NCI-H82 (cell line): ENCODE measurements at regions not wholly inside any gene's neighbourhood (a gene's known extent, or its start where the extent isn't known, plus 50 kb on each side); places are given as distances from the start of the nearest gene placed in this dataset.

Experiments
- DNase-seq: peaks from one replicate; lab custom pipeline; 2025; lab: John Stamatoyannopoulos, UW

DNA sequence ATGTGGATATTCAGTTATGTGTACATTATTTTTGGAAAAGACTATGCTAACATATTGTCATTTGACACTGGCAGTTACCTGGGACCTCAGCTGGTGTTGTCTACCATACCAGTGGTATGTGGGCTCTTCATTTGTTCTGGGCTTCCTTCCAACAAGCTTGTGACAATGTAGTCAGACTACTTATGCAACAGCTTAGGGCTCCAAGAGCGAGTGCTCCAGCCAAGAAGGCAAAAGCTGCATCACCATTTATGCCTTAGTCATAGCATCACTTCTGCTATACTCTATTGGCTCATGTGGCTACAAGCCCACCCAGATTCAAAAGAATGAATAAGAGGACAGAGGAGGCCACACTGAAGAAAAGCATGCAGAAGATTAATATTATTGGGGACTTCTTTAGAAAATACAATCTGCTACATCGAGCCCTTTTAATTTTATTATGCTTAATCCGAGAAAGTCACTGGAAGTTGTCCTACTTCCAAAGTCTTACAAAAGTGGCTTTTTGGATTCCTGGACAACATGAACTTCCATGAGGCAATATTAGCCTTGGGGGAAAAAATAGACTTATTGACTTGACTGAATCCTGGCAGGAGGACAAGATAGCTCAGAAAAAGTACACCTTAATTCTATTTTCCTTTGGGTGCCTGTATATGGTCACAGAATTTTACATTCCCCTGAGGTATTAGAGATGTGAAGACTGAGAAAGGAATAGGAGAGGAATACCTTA, 529.4 kb upstream of the HTR2A start:
- DNase-seq, result no peak

DNA sequence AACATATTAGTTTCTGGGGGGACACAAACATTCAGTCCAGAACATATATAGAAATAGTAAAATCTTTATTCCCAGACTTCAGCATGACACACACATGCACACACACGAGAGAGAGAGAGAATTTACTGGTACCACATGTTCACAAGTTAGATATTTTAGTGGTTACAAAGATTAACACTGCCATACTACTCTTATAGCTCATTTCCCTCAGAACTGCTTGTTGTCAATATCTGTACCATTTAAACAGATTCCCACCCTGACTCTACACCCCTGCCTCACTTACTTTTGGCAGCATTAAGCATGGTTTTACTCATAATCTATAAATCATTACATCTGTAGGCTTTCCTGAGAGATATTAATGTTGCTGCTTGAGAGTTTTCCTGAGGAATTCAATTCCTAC, 524.7 kb upstream of the HTR2A start:
- DNase-seq, result no peak

DNA sequence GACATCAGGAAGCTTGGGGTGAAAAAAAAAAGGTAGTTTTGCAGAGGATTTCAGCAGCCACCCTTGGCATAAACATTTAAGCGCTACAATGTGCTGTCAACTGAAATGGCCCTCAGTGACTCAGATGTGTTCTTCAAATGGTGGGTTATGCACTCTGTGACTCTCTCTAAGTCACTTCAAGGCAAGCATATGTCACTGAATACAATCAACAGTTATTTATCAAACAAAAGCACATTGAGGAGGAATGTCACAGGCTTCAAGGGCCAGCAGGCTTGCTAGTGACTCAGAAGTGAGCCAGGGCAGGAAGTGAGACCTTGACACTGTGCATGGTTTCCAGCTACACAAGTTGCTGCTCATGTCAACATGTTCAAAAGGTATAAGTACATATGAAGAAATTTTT, 523.7 kb upstream of the HTR2A start:
- no peak for DNase-seq

DNA sequence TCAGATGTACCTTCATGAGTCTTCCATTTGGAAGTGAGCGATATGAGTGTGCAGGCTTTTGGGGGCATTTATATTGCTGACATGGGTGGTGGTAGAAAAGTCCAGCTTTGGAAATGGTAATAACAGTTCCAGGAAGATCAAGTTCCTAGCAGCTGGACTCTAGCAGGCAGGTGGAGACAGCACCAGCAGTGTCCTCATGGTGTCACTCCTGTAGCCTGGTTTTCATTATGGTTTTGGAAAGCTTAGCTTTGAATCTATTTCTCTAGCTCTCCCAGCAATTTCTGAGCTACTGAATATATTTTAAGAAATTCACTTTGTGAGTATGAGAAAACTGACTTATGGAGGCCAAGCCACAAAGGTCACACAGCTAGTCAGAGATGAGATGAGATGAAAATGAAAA, 523.2 kb upstream of the HTR2A start:
- DNase-seq, result no peak

DNA sequence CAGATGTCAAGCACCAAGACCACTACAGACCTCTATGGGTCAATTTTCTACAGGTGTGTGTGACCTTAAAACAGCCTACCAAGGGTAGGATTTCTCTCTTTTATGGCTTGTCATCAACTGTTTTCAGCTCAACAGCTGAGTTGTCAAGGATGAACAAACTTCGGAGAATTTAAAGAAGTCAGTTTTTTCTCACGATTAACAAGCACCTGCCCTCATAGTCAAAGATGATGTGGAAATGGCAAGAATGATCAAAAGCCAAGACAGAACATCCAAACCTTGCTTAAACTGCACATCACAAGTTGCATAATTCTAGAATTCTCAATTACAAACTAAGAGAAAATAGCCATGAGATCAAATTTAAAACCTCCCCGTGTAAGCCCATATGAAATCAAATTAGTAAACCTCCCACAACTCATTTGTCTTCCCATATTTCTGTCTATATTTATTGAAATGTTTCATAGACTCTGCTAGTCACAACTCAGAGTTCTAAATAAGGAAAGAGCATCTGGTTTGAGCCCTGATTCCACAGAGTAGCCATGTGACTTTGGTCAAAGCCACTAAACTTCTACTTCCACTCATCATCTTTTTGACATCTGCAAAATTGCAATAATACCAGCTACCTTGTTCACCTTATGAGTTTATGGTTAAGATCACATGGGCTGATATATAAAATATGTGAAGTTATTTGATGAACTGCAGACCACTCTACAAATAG, 521.5 kb upstream of the HTR2A start:
- no peak for DNase-seq

DNA sequence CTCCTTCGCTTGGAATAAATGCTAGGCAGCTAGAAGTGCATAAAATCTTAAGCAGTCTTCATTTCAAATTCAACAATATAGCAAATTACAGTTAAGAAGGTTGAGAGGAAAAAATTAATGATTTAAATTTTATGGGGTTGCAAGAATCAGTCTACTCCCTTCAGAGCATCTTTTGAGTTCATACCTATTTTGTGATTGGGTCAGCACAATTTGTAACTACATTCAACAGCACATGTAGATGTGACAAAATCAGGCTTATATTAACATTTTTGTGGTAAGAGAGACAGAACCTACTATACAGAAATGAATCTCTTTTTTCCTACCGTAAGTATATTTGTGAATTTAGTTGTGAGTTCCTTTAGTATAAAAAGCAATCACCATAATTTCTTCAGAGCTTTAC, 520.6 kb upstream of the HTR2A start:
- no peak for DNase-seq

DNA sequence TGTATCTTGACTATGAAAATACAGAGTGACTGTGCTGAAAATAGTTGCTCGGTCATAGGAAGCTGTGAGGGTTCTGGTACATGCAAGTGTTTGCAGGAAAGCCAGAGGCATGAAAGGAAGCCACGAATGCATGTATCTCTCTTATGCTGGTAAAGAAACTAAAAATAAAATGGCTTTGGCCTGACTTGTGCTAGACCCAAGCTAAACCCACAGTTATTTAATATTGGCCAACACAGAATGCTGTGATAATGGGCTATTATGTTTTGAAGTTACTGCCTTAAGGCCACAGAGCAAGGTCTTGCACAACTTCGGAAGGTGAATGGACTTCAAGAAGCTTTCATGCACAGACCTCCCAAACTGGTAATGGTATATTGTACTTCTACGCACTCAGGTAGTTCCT, 518.2 kb upstream of the HTR2A start:
- DNase-seq, result no peak

DNA sequence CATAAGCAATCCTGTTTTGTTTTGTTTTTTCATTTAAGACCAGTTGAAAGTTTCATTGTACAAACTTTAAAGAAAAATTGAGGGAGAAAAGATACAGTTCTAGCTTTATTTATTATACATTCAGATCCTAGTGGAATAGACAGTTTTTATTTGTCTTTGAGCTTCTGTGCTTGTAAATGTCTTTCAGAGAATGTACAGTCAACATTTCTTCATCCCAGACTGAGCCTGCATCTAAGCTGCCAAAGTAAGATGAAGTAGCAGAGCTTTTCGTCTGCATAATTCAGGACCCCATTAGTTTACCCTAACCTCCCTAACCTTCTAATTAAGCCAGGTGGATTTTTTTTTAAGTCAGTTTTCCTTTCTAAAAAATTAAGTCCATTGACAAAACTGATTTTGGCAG, 516.7 kb upstream of the HTR2A start:
- DNase-seq, result no peak

DNA sequence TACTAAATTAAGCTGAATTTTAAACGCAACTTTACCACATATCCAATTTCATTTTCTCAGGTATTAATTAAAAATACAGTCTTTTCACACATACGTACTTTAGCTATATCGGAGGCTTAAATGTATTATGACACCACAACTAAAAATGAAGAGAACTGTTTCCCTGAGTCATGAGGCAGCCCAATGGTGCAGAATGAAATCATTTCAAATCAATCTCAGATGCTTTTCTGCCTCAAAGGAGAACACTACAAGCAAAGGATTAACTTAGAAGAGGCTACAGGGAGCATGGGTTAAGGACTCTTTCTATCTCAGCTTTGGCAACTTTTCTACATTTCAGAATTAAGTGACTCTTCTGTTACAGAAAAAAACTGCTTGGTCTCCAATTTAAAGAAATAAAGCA, 516.3 kb upstream of the HTR2A start:
- no peak for DNase-seq

DNA sequence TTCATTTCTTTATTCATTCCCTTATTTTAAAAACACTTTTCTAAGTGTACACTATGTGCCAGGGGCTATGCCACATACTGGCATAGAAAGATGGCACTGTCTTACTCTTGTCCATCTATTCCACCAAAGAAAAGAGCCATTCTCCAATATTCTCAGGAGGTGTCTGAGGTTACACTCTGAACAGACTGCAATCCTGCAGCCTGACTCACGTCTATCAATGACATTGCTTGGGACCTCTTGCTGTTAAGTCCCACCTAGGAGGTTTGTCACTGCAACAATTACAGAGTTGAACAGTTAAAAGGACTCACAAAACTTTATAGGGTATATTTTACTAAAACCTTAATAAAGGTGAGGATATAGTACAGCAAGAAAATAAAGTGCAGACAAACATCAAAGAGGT, 512.9 kb upstream of the HTR2A start:
- peak; percentile 12 for DNase-seq

DNA sequence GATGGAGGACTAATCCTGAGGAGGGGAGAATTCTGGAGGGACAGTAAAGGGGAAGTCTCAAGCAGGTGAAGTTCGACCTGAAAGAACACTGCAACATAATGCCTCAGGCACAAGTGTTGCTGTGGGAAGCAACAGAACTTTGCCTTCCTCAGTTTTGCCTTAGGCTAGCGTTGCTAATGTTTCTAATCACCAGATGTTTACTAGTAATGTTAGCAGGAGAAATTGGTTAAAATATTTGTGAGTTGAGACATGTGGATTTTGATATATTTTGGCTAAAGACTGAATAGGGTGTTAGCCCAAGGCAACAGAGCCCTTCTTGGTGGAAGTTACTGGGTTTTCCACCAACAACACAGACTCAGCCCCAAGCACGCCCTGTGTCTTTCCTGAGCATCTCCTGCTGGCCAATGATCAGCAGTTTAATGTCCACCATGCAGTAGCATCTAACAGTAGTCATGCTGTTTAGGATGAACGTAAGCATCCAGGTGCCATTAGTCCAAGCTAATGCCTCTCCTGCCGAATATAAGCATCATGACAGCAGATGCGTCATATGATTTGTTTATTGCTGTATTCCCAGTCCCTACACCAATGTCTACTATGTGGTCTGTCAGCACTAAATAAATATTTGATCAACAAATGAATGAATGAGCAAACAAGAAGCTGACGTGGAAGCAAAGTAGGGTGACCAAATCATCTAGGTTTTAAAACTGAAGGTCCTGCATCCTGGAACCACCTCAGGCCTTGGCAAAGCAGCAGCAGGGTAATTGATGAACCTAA, 511.9 kb upstream of the HTR2A start:
- no peak for DNase-seq

DNA sequence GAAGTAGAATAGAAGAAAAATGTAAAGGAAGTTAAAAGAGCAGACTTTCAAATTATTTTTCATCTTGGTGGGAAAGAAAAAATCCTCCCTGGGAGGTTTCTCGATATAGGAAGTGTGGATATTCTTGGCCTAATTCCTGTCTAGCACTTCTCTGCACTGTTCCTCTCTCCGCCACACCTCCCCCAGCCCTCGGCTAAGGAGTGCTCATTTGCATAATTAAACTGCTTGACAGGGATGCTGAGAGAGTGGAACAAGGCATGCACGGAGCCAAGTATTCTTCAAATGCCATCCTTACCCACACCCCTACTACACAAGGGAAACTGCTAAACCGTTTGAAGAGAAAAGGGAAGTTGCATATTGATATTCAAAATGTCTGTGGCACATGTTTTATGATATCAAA, 511.0 kb upstream of the HTR2A start:
- no peak for DNase-seq

DNA sequence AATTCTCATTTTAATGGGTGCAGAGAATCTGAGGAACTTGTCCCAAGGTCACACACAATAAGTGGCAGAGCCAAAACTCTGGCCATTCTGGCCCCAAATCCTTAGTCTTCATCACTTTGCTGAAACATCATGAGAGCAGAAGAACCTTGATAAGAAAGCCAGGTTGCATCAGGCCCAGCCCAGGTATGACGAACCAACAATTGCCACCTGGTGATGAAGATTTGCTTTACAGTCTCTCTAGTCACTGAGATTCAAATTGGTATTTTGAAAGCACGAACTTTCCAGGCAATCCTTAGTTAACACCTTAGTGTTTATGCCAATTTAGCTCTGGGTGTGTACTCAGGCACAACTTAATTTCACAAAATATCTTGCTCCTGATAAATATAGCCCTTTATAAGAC, 502.7 kb upstream of the HTR2A start:
- DNase-seq, result no peak

DNA sequence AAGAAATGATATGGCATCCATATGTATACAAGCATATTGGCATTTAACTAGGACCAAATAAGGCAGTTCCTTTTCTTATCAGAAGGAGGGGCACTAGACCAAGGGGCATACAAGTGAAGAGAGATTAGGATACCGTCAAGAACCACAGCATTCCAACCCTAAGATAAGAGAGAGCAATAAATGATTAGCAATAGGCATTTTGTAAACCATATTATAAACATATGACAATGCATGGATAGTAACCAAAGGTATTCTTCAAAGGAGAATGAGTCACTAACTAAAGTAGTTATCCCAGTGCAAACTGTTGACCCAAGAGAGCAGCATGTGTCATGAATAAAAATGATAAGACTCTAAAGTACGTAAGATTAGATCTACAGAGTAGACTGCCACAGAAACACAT, 500.9 kb upstream of the HTR2A start:
- peak; percentile 17 for DNase-seq

DNA sequence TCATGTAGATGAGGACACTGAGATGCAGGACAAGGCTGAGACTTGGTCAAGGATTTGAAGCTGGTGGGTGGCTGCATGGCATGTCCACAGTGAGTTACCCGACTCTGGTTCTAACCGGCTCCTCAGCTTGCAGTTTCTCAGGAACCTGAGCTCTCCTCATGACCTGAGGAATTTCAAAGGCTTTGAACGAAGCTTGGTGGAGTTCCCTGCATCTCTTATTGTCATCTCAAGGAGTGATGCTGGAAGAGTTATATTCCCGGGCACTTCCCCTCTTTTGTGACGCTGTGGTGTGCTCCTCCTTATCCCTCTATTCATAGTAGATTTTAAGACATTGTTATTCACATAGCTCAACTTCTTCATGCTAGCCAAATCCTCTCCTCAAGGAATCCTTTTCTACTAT, 500.1 kb upstream of the HTR2A start:
- no peak for DNase-seq

DNA sequence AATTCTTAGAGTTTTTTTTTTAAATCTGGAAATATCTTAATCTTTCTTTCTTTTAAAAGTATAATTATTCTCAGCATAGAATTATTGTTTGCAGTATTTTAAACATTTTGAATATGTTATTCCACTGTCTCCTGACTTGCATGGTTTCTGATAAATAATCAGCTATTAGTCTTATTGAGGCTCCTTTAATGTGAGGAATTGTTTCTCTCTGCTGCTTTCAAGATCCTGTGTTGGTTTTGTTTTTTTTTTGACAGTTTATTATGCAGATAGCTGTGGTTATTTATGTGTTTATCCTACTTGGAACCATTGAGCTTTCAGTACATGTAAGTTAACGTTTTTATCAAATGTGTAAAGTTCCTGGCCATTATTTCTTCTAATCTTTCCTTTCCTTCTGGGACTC, 477.9 kb upstream of the HTR2A start:
- DNase-seq, result no peak

DNA sequence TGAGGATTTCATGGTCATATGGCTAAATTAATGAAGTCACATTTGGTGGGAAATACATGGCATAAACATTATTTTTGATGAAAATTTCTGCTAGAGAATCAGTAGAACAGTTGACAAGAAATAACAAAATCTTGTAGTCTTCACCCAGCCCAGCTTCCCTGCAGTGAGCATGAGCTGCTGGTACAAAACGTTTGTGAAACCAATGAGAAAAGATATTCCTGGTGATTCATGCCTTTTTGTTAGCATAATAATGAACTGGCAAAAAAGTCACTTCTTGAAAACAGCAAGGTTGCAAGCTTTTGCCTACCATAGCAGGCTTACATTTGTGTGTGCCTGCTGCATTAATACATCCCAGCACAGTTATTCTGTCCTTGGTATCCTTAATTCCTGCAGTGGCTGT, 475.9 kb upstream of the HTR2A start:
- DNase-seq, result no peak

DNA sequence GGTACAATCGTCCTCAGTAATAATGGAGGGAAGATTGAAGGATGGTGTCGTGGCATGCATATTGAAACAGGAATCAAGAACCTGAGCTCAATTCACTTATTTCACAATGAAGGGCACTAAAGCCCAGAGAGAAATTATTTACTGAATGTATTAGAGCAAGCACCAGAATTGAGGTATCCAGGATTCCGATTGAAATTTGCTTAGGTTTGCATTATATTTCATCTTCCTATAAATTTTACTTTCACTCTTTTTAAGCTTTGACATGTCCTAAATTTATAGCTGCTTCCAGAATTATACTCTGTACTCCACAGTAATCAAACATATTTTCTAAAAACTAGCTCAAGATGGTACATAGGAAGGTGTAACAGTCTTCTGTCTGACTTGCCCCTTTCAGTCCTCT, 454.9 kb upstream of the HTR2A start:
- DNase-seq, result no peak

DNA sequence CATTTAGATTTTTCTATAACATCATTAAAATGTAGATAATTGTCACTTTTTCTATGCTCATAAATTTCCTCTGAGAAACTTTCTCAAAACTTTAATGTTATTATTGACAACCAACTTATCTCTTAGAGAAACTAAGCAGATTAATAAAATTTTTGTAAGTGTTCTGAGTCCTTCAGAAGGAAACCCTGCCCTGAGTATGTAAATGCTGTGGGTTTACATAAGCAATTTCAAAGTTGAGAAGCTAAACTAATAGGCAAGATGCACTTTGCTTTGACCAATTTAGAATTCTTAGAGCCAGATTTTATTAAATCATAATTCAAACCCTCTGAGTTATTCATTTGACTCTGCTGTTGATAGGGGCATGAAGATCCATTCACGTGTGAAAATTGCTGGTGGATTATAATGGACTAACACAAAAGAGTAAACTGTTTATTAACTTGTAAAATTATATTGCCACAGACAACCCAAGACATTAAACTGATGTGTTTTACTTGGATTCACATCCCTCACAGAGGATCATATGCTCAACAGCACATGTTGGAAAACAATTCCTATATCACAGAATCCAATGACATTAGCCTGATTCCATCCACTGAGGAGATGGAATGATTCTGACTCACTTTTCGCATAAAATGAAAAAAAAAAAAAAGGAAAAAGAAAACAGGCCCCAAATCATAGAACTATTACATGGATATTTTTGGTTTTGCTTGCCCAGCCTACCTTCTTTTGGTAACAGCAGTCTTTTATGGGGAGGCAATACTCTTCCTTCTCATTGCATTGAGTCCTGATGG, 453.7 kb upstream of the HTR2A start:
- DNase-seq, result no peak

DNA sequence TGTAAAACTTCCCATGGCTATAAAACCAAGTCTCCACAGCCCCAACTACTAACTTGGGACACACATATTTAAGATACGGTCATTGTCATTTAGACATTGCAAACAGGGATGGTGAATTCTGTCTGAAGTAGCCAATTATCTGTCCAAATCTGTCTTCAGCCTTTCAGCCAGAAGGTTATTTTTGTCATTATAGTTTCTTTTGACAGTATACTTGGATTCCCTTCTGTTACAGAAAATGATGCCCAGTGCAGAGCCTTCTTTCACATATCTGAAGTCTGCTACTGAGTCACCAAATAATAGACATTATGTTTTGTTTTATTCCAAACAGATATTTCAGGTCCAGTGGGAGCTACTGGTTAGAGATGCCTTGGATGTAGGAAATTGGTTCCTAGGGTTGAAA, 452.4 kb upstream of the HTR2A start:
- no peak for DNase-seq

DNA sequence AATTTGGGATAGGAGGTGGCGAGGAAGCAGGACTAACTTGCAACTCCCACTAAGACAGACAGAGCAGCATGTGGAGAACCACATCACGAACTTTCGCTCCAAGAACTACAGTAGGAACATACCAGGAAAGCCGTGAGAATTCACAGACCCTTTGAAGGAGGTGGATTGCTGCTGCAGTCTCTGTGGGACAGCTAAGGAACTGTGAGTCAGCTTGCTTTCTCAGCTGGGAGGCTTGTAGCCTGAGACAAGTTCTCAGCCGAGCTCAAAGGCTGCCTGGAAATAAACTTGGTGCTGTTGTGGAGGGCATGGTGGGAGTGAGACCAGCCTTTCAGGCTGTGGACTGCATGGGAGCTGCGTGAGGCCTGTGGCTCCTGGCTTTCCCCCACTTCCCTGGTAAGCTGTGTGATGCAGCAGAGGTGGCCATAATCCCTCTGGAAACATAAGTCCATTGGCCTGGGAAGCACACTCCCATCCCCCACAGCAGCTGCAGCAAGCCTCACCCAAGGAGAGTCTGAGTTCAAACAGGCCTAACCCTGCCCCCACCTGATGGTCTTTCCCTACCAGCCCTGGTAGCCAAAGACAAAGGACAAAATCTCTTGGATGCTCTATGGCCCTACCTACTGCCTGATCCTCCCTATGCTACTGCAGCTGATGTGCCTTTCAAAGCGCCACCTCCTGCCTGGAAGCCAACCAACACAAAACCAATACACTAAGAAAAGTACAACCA, 441.1 kb upstream of the HTR2A start:
- DNase-seq, result peak; percentile 89

DNA sequence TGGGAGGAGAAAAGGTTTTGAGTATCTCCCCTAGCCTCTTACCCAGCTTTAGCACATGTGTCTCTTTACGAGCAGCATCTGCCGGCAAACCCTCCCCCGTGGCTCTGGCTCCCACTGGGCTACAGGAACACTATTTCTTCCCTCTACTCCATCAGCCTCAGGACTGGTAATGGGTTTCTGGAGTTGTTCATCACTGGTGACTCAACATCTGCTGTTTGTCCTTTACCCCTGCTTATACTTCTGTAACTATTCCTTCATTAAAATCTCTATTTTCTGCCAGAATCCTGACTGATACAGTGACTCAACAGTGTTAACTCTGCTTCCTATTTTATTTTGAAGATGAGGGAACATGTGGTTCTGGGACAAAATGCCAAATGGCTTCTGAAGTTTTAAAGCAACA, 437.3 kb upstream of the HTR2A start:
- no peak for DNase-seq
